K562 (cell line): ENCODE measurements at regions not wholly inside any gene's neighbourhood (a gene's known extent, or its start where the extent isn't known, plus 50 kb on each side); places are given as distances from the start of the nearest gene placed in this dataset.

Experiments used
- ARID1B ChIP-seq: fragments of 450-650 bp; IDR thresholded peaks from 2 replicates; pipeline ENCODE4 v1.6.1; 2016; ENCODE audit warnings: antibody characterized with exemption, mild to moderate bottlenecking, inconsistent platforms
- DMBX1 ChIP-seq: fragments of 250-450 bp; sonication (Bioruptor Pico); IDR thresholded peaks from 2 replicates; pipeline ENCODE4 v1.8.0; 2022; ENCODE audit warnings: inconsistent platforms, mild to moderate bottlenecking, moderate library complexity, borderline replicate concordance
- EHMT2 ChIP-seq: fragments of 450-650 bp; IDR thresholded peaks from 2 replicates; pipeline ENCODE4 v1.6.1; 2018; ENCODE audit warnings: antibody characterized with exemption
- MAZ ChIP-seq, 2 experiments: fragments of 450-650 bp in 1 of 2; sonication (generic) in 1 of 2; formaldehyde crosslinking; IDR thresholded peaks in 1 of 2; conservative IDR thresholded peaks in 1 of 2; 2 replicates each; pipeline versions ENCODE4 v1.4.0 to v1.5.0; 2020; ENCODE audit warnings: mild to moderate bottlenecking in 1 of 2, missing genetic modification reagents in 1 of 2
- MIER1 ChIP-seq: fragments of 450-650 bp; IDR thresholded peaks from 2 replicates; pipeline ENCODE4 v1.6.1; 2016; ENCODE audit warnings: antibody characterized with exemption, mild to moderate bottlenecking, low read depth
- REST ChIP-seq, 2 experiments: fragments of 450-650 bp; formaldehyde crosslinking in 1 of 2; IDR thresholded peaks; 2 replicates each; pipeline versions ENCODE4 v1.4.0 to v1.6.1; 2014 to 2020; ENCODE audit warnings: mild to moderate bottlenecking in 2 of 2, borderline replicate concordance in 1 of 2, low read depth in 1 of 2
- SIN3A ChIP-seq, 2 experiments: fragments of 150-350 bp in 1 of 2; IDR thresholded peaks; 2 replicates each; pipeline ENCODE4 v1.6.1; 2011 to 2016; ENCODE audit warnings: borderline replicate concordance in 2 of 2, low read depth in 2 of 2, low read length in 2 of 2, mild to moderate bottlenecking in 2 of 2, moderate library complexity in 2 of 2; ENCODE audit not compliant: control insufficient read depth in 1 of 2
- ZNF511 ChIP-seq: sonication (generic); formaldehyde crosslinking; IDR thresholded peaks from 2 replicates; pipeline ENCODE4 v1.8.0; 2022; ENCODE audit warnings: mild to moderate bottlenecking, missing genetic modification reagents

GRCh38 chr3:10753964-10754363 lies 62.1 kb upstream of the SLC6A11 start (continued):
- TF ChIP-seq ZNF511 (CRISPR knock-in tag) (peak; percentile 73; the same call in 1 of the 2 replicates), REST (IDR thresholded peaks at IDR 0.05; ENCODE audit: borderline replicate concordance) (peak; percentile 99), REST (CRISPR knock-in tag; IDR thresholded peaks at IDR 0.05; ENCODE audit: low read depth) (peak; percentile 95), EHMT2 (peak; percentile 96), SIN3A (IDR thresholded peaks at IDR 0.05; ENCODE audit: borderline replicate concordance in 2 of 2, control insufficient read depth in 1 of 2, low read depth in 2 of 2, low read length in 2 of 2) (peak; percentile 78 to 85; a peak in 2 of 4 replicates), MAZ (CRISPR knock-in tag; conservative IDR thresholded peaks at IDR 0.05 in 1 of 2, IDR thresholded peaks at IDR 0.05 in 1 of 2) (0 out of 4 replicates have a peak, but pooled peaks of 1 of the 2 experiments have one; percentile 38), DMBX1 (CRISPR knock-in tag) (no peak), ARID1B (no peak), MIER1 (peak; percentile 90)
